ENCODE measurements at regions not wholly inside any gene's neighbourhood (a gene's known extent, or its start where the extent isn't known, plus 50 kb on each side); places are given as distances from the start of the nearest gene placed in this dataset.

- TF ChIP-seq POLR2AphosphoS5 (IDR thresholded peaks at IDR 0.05) (no peak), CTCF (IDR thresholded peaks at IDR 0.05) (no peak)
Measured at GRCh38 chr14:97840159-97840558, 1043.0 kb downstream of the VRK1 start.

Measured in suprapubic skin (tissue), 3 donors.